D721Med (cell line): ENCODE measurements at regions not wholly inside any gene's neighbourhood (a gene's known extent, or its start where the extent isn't known, plus 50 kb on each side); places are given as distances from the start of the nearest gene placed in this dataset.

Experiments
- DNase-seq: peaks from one replicate; pipeline ENCODE4 v3.0.0; 2011; ENCODE audit warnings: low spot score; ENCODE audit not compliant: insufficient read length
- FAIRE-seq: peaks from 2 replicates; lab custom pipeline; 2011; peaks lifted over from hg19 to GRCh38; lab: Jason Lieb, UNC
- CTCF ChIP-seq: IDR thresholded peaks from 2 replicates; pipeline ENCODE4 v1.5.1; 2012; ENCODE audit warnings: mild to moderate bottlenecking, control low read depth; ENCODE audit not compliant: insufficient read depth; ENCODE audit errors: missing control alignments

- TF ChIP-seq CTCF: no peak
- DNase-seq (no peak), FAIRE-seq (no peak)
Observed at GRCh38 chr2:102992607-102993006, 230.8 kb downstream of the TMEM182 start.

GRCh38 chr2:102999958-103000357 lies 238.1 kb downstream of the TMEM182 start:
- DNase-seq (no peak), FAIRE-seq (no peak)
- no peak for TF ChIP-seq CTCF

GRCh38 chr2:103002954-103003353 lies 241.1 kb downstream of the TMEM182 start:
- TF ChIP-seq CTCF: no peak
- DNase-seq (no peak), FAIRE-seq (no peak)

- FAIRE-seq (no peak), DNase-seq (no peak)
- TF ChIP-seq CTCF: no peak
Observed at GRCh38 chr2:103003750-103004260, 242.0 kb downstream of the TMEM182 start.

GRCh38 chr2:103004426-103004942 lies 242.7 kb downstream of the TMEM182 start:
- DNase-seq: no peak
- no peak for FAIRE-seq

GRCh38 chr2:103005393-103005792 lies 243.6 kb downstream of the TMEM182 start:
- no peak for TF ChIP-seq CTCF
- no peak for FAIRE-seq
- no peak for DNase-seq

More at GRCh38 chr2:103004426-103004942, 242.7 kb downstream of the TMEM182 start:
- no peak for TF ChIP-seq CTCF

GRCh38 chr2:103007086-103007485 lies 245.3 kb downstream of the TMEM182 start:
- no peak for FAIRE-seq

More at GRCh38 chr2:103007086-103007485, 245.3 kb downstream of the TMEM182 start:
- no peak for TF ChIP-seq CTCF
- no peak for DNase-seq
